Heart left ventricle (tissue), 13 donors: ENCODE measurements at regions not wholly inside any gene's neighbourhood (a gene's known extent, or its start where the extent isn't known, plus 50 kb on each side); places are given as distances from the start of the nearest gene placed in this dataset.

Experiments
- POLR2A ChIP-seq, 2 donors: fragments of 450-650 bp; IDR thresholded peaks; one replicate each; pipeline ENCODE4 v1.6.1; 2017; ENCODE audit warnings: antibody characterized with exemption in 2 of 2, mild to moderate bottlenecking in 2 of 2, moderate library complexity in 2 of 2
- TF ChIP-seq, protein P1 (sequence below), 12 donors: fragments of 200-600 bp; sonication (generic) in 4 of 12; IDR thresholded peaks; one replicate each; pipeline versions ENCODE4 v1.5.0 to v1.8.0; 2018 to 2022; ENCODE audit warnings: antibody characterized with exemption in 12 of 12, mild to moderate bottlenecking in 5 of 12
- donor health status: ischemic (EF 13 %, LVEDD 7.1; RV severe dilation, severe dysfunction).
- donor health status: DM: no; HTN: yes; CAD: no.
- donor health status: DM: no; HTN: no; CAD: no.
- donor health status: ischemic (EF 25% LVEDD 6.9; RV normal size, moderate dysfunction).
- donor health status: ischemic (EF 25% LVEDD 5.7; RV mildly dilated, moderate dysfunction).
- donor health status: ischemic (EF 35%, LVEDD 5.7; RV mildly dilated, moderate dysfunction).
- donor health status: nonischemic (EF 11% LVEDD 7.7; RV severe dilation, severe dysfunction).
- donor health status: DM: yes; HTN: yes; CAD: no.
- donor health status: PGD.
- donor health status: ischemic (EF 29% LVEDD 5.4; RV normal size, mild dysfunction).
- donor health status: nonischemic (EF 23%, LVEDD 6.1; RV moderate dilation, normal function).

DNA sequence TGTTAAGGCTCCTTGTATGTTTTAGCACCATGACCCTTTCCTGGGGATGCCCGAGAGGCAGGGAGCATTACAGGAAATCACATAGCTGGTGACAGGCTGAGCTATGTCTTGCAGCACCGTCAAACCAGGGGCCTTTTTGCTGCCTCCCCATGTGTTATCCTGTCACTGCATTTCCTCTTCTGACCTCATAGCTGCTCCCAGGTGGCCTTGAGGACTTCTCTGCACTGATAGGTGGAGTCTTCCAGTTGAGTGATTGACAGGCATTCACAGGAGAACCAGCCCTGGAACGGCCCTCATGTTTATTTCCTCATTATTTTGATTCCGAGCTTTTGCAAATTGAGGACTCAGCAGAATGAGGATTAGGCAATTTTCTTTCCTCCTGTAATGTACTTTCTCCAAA, 349.6 kb downstream of the HAPSTR1 start:
- TF ChIP-seq POLR2A (IDR thresholded peaks at IDR 0.05) = no peak
- TF ChIP-seq, protein P1, sequence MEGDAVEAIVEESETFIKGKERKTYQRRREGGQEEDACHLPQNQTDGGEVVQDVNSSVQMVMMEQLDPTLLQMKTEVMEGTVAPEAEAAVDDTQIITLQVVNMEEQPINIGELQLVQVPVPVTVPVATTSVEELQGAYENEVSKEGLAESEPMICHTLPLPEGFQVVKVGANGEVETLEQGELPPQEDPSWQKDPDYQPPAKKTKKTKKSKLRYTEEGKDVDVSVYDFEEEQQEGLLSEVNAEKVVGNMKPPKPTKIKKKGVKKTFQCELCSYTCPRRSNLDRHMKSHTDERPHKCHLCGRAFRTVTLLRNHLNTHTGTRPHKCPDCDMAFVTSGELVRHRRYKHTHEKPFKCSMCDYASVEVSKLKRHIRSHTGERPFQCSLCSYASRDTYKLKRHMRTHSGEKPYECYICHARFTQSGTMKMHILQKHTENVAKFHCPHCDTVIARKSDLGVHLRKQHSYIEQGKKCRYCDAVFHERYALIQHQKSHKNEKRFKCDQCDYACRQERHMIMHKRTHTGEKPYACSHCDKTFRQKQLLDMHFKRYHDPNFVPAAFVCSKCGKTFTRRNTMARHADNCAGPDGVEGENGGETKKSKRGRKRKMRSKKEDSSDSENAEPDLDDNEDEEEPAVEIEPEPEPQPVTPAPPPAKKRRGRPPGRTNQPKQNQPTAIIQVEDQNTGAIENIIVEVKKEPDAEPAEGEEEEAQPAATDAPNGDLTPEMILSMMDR (IDR thresholded peaks at IDR 0.05) = no peak
